Aorta (tissue), 5 donors: ENCODE measurements at regions not wholly inside any gene's neighbourhood (a gene's known extent, or its start where the extent isn't known, plus 50 kb on each side); places are given as distances from the start of the nearest gene placed in this dataset.

ENCODE experiments used
- ATAC-seq: fragments of 200-7000 bp; cut with Tn5 transposase; one replicate; pipeline ENCODE4 v1.9.1; 2022; ENCODE audit warnings: moderate library complexity; ENCODE audit not compliant: low FRiP score
- DNase-seq, 2 donors: peaks; one replicate each; pipeline ENCODE4 v3.0.0-alpha.2; 2020
- H3K27ac ChIP-seq, 2 donors: one replicate each; pipeline ENCODE4 v1.5.1; 2013; ENCODE audit warnings: low read length in 2 of 2, mild to moderate bottlenecking in 2 of 2, moderate library complexity in 2 of 2, control low read depth in 1 of 2, inconsistent platforms in 1 of 2, low read depth in 1 of 2
- H3K27me3 ChIP-seq, 2 donors: one replicate each; pipeline ENCODE4 v1.6.1; 2013; ENCODE audit warnings: control low read depth in 1 of 2, low read length in 1 of 2, mild to moderate bottlenecking in 1 of 2, moderate library complexity in 1 of 2; ENCODE audit not compliant: insufficient read depth in 2 of 2, control insufficient read depth in 1 of 2
- H3K36me3 ChIP-seq, 2 donors: one replicate each; pipeline ENCODE4 v1.6.1; 2013; ENCODE audit warnings: control low read depth in 1 of 2, low read length in 1 of 2, mild to moderate bottlenecking in 1 of 2; ENCODE audit not compliant: insufficient read depth in 2 of 2, control insufficient read depth in 1 of 2
- H3K4me1 ChIP-seq, 2 donors: one replicate each; pipeline ENCODE4 v1.6.1; 2013; ENCODE audit warnings: low read length in 2 of 2, control low read depth in 1 of 2, mild to moderate bottlenecking in 1 of 2, moderate library complexity in 1 of 2; ENCODE audit not compliant: insufficient read depth in 2 of 2, control insufficient read depth in 1 of 2
- H3K4me3 ChIP-seq, 2 donors: one replicate each; pipeline ENCODE4 v1.5.1; 2013; ENCODE audit warnings: low read length in 2 of 2, control low read depth in 1 of 2, mild to moderate bottlenecking in 1 of 2
- H3K9me3 ChIP-seq: one replicate; pipeline ENCODE4 v1.6.1; 2013; ENCODE audit warnings: mild to moderate bottlenecking, low read length; ENCODE audit not compliant: control insufficient read depth
- WGBS, 2 donors: extraction: QIAGEN DNeasy Blood & Tissue Kit; methylation state at CpG; one replicate each; pipeline ENCODE4 v1.1.7; 2013; 5-methylcytosine and 5-hydroxymethylcytosine counted together
- intact Hi-C, 2 donors: fragments of 100-400 bp; cut with DNase I; formaldehyde crosslinking; loops; one replicate each; pipeline versions ENCODE4 v1.14.2 to v1.15.0; 2022
- donor health status: healthy with polysubstance abuse.
- donor health status: Bipolar disorder and iron deficiency.
- donor health status: DM: no; HTN: no; CAD: no.
- donor health status: DM: no; HTN: no; CAD: no.
- donor health status: DM: yes; HTN: yes; CAD: no.

- intact Hi-C loops = no loop called here
- Histone ChIP-seq H3K4me3 (no peak overlapping the region), H3K9me3 (no peaks in the 10 kb centered on the region), H3K36me3 (no peaks in the 10 kb centered on the region), H3K27me3 (no peaks in the 10 kb centered on the region), H3K4me1 (no peaks in the 10 kb centered on the region), H3K27ac (no peak overlapping the region)
- 88 to 89% methylated on average over 15 of the region's 15 CpGs for WGBS, 2 donors
- no peak for ATAC-seq
- no peak for DNase-seq
Observed at GRCh38 chr2:240292619-240293525, 142.6 kb upstream of the GPC1 start.

- Histone ChIP-seq H3K4me3 (no peak overlapping the region), H3K27me3 (no peaks in the 10 kb centered on the region), H3K4me1 (no peaks in the 10 kb centered on the region), H3K36me3 (no peaks in the 10 kb centered on the region), H3K9me3 (no peaks in the 10 kb centered on the region), H3K27ac (no peak overlapping the region)
- no peak for ATAC-seq
- DNase-seq = no peak
- intact Hi-C loops = no loop called here
- 93 to 96% methylated on average over 24 of the region's 24 CpGs for WGBS, 2 donors
Observed at GRCh38 chr2:240293557-240294461, 141.7 kb upstream of the GPC1 start.

- H3K4me3 ChIP-seq = no peak overlapping the region
- H3K9me3 ChIP-seq = no peaks in the 10 kb centered on the region
- H3K27me3 ChIP-seq = no peaks in the 10 kb centered on the region
- intact Hi-C loops = no loop called here
- WGBS, 2 donors = 92% methylated on average over 5 of the region's 5 CpGs
- ATAC-seq (no peak), DNase-seq (no peak)
- no peak overlapping the region for H3K27ac ChIP-seq
- no peaks in the 10 kb centered on the region for H3K36me3 ChIP-seq
- no peaks in the 10 kb centered on the region for H3K4me1 ChIP-seq
Observed at GRCh38 chr2:240294514-240294913, 140.9 kb upstream of the GPC1 start.

- WGBS, 2 donors = 82 to 85% methylated on average over 24 of the region's 24 CpGs
- intact Hi-C loops = no loop called here
- ATAC-seq (no peak), DNase-seq (no peak)
- H3K4me1 ChIP-seq = no peaks in the 10 kb centered on the region
- H3K36me3 ChIP-seq = no peaks in the 10 kb centered on the region
- no peaks in the 10 kb centered on the region for H3K9me3 ChIP-seq
- no peak overlapping the region for H3K27ac ChIP-seq
- no peak overlapping the region for H3K4me3 ChIP-seq
- H3K27me3 ChIP-seq = no peaks in the 10 kb centered on the region
Observed at GRCh38 chr2:240295256-240296103, 140.0 kb upstream of the GPC1 start.

- 84 to 90% methylated on average over 11 of the region's 11 CpGs for WGBS, 2 donors
- Histone ChIP-seq H3K27me3 (no peaks in the 10 kb centered on the region), H3K27ac (no peak overlapping the region), H3K4me1 (no peaks in the 10 kb centered on the region), H3K4me3 (no peak overlapping the region), H3K36me3 (no peaks in the 10 kb centered on the region), H3K9me3 (no peaks in the 10 kb centered on the region)
- no peak for DNase-seq
- intact Hi-C loops = no loop called here
- no peak for ATAC-seq
Observed at GRCh38 chr2:240296104-240296406, 139.4 kb upstream of the GPC1 start.

- DNase-seq = no peak
Observed at GRCh38 chr2:240296476-240297255, 138.8 kb upstream of the GPC1 start.

GRCh38 chr2:240297256-240298116, 138.0 kb upstream of the GPC1 start:
- 82 to 84% methylated on average over 16 of the region's 16 CpGs for WGBS, 2 donors
- peak in 1 of 2 donors; percentile 62 for DNase-seq
- H3K4me1 ChIP-seq = no peaks in the 10 kb centered on the region

More at GRCh38 chr2:240296476-240297255, 138.8 kb upstream of the GPC1 start:
- intact Hi-C loops = no loop called here
- no peak for ATAC-seq
- WGBS, 2 donors = 88% methylated on average over 14 to 16 of the region's 16 CpGs
- Histone ChIP-seq H3K4me3 (no peak overlapping the region), H3K4me1 (no peaks in the 10 kb centered on the region), H3K27ac (no peak overlapping the region), H3K27me3 (no peaks in the 10 kb centered on the region), H3K36me3 (no peaks in the 10 kb centered on the region), H3K9me3 (no peaks in the 10 kb centered on the region)

More at GRCh38 chr2:240297256-240298116, 138.0 kb upstream of the GPC1 start:
- H3K36me3 ChIP-seq = no peaks in the 10 kb centered on the region
- H3K27ac ChIP-seq = no peak overlapping the region
- no peak for ATAC-seq
- H3K4me3 ChIP-seq = no peak overlapping the region
- H3K9me3 ChIP-seq = no peaks in the 10 kb centered on the region
- no peaks in the 10 kb centered on the region for H3K27me3 ChIP-seq
- intact Hi-C loops = no loop called here
